Activated CD4-positive, alpha-beta T cell treated with anti-CD3 and anti-CD28 coated beads, Interleukin-2, amount 10 ng/mL, durations not matched to agents 24 days and 14 days (primary cell): ENCODE measurements at regions not wholly inside any gene's neighbourhood (a gene's known extent, or its start where the extent isn't known, plus 50 kb on each side); places are given as distances from the start of the nearest gene placed in this dataset.

Source experiments
- DNase-seq: peaks from one replicate; pipeline ENCODE4 v3.0.0; 2022
- H3K27ac Mint-ChIP-seq: one replicate; pipeline ENCODE4 v1.8.0; 2022; ENCODE audit warnings: mild to moderate bottlenecking, mixed read lengths
- H3K27me3 Mint-ChIP-seq: one replicate; pipeline ENCODE4 v1.8.0; 2022; ENCODE audit warnings: mixed read lengths
- H3K36me3 Mint-ChIP-seq: one replicate; pipeline ENCODE4 v1.8.0; 2022; ENCODE audit warnings: low read depth, mild to moderate bottlenecking, mixed read lengths
- H3K4me1 Mint-ChIP-seq: one replicate; pipeline ENCODE4 v1.8.0; 2021; ENCODE audit warnings: mixed read lengths
- H3K4me3 Mint-ChIP-seq: one replicate; pipeline ENCODE4 v1.8.0; 2022; ENCODE audit warnings: mild to moderate bottlenecking, moderate library complexity, mixed read lengths
- H3K9me3 Mint-ChIP-seq: one replicate; pipeline ENCODE4 v1.8.0; 2021; ENCODE audit warnings: mixed read lengths
- intact Hi-C: fragments of 100-400 bp; cut with micrococcal nuclease; formaldehyde crosslinking; loops from one replicate; pipeline ENCODE4 v1.15.1; 2023

- H3K27me3 Mint-ChIP-seq: peaks cover 13% of the 10 kb centered on the region
- peaks cover 4% of the 10 kb centered on the region for H3K4me1 Mint-ChIP-seq
- intact Hi-C loops: no loop called here
- no peak for DNase-seq
- no peaks in the 10 kb centered on the region for H3K36me3 Mint-ChIP-seq
- H3K4me3 Mint-ChIP-seq: no peak overlapping the region
- H3K9me3 Mint-ChIP-seq: peaks cover 14% of the 10 kb centered on the region
- no peak overlapping the region for H3K27ac Mint-ChIP-seq
Observed at GRCh38 chr12:62207248-62207647, 53.0 kb upstream of the USP15 start.
